Lower leg skin (tissue), 4 donors: ENCODE measurements at regions not wholly inside any gene's neighbourhood (a gene's known extent, or its start where the extent isn't known, plus 50 kb on each side); places are given as distances from the start of the nearest gene placed in this dataset.
A peak's percentile ranks its signal among the peaks of the same experiment; 100 is the strongest.

Source experiments
- DNase-seq, 2 donors: peaks; one replicate each; pipeline ENCODE4 v3.0.0-alpha.2; 2019; ENCODE audit warnings: low spot score in 2 of 2
- H3K4me3 ChIP-seq: fragments of 200-600 bp; sonication (generic); 2 replicates; pipeline ENCODE4 v1.5.1; 2017; ENCODE audit warnings: mild to moderate bottlenecking, low read depth; ENCODE audit not compliant: poor library complexity, severe bottlenecking
- POLR2A ChIP-seq, 2 donors: fragments of 450-650 bp; IDR thresholded peaks; one replicate each; pipeline ENCODE4 v1.6.1; 2016 to 2017; ENCODE audit warnings: antibody characterized with exemption in 2 of 2, mild to moderate bottlenecking in 1 of 2, moderate library complexity in 1 of 2
- WGBS, 2 donors: methylation state at CpG; one replicate each; pipeline ENCODE4 v1.1.5; 2018; 5-methylcytosine and 5-hydroxymethylcytosine counted together
- intact Hi-C: fragments of 100-400 bp; cut with DNase I; formaldehyde crosslinking; loops from one replicate; pipeline ENCODE4 v1.15.0; 2023; ENCODE audit warnings: low total_unique reads
- TF ChIP-seq, protein P1 (sequence below), 3 donors: fragments of 450-650 bp; IDR thresholded peaks; one replicate each; pipeline ENCODE4 v1.5.1; 2016; ENCODE audit warnings: antibody characterized with exemption in 3 of 3, mild to moderate bottlenecking in 3 of 3, moderate library complexity in 2 of 3

DNA sequence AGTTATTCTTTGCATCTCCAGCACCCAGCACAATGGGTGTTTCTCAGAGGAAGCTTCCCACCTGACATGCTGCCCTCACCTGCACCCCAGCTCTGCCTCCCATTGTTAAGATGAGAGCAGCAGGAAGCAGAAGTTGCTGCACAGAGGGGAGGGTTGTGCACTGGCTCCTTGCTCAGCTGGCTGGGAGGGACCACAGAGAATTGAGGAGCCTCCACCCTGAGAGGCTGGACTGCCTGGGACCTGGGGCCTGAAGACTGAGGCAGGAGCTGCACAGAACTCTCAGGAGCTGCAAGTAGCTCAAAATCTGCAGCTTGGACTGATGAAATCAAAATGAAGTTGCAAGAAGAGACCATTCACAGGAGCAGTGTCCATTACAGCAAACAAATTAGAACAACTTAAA lies 222.3 kb upstream of the LINGO1 start:
- no peak overlapping the region for H3K4me3 ChIP-seq
- no peak for TF ChIP-seq POLR2A (IDR thresholded peaks at IDR 0.05)
- TF ChIP-seq, protein P1, sequence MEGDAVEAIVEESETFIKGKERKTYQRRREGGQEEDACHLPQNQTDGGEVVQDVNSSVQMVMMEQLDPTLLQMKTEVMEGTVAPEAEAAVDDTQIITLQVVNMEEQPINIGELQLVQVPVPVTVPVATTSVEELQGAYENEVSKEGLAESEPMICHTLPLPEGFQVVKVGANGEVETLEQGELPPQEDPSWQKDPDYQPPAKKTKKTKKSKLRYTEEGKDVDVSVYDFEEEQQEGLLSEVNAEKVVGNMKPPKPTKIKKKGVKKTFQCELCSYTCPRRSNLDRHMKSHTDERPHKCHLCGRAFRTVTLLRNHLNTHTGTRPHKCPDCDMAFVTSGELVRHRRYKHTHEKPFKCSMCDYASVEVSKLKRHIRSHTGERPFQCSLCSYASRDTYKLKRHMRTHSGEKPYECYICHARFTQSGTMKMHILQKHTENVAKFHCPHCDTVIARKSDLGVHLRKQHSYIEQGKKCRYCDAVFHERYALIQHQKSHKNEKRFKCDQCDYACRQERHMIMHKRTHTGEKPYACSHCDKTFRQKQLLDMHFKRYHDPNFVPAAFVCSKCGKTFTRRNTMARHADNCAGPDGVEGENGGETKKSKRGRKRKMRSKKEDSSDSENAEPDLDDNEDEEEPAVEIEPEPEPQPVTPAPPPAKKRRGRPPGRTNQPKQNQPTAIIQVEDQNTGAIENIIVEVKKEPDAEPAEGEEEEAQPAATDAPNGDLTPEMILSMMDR (IDR thresholded peaks at IDR 0.05), result no peak
- intact Hi-C loops, result no loop called here
- peak in 1 of 2 donors; percentile 34 for DNase-seq

DNA sequence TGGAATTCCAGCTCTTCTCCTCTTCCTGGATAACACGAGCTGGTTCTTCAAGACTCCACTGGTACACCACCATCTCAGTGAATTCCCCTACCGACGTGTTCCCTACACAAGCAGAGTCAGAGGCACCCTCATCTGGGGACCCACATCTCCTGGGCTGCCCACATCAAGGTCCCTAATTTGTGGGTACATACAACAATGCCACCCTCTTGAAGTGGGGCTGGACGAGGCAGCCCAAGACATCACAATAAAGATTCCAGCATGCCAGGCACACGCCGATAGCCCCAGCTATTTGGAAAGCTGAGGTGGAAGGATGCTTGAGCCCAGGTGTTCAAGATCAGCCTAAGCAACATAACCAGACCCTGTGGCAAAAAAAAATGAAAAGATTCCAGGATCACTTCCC lies 221.2 kb upstream of the LINGO1 start:
- 91 to 94% methylated on average over 6 of the region's 6 CpGs for WGBS, 2 donors

DNA sequence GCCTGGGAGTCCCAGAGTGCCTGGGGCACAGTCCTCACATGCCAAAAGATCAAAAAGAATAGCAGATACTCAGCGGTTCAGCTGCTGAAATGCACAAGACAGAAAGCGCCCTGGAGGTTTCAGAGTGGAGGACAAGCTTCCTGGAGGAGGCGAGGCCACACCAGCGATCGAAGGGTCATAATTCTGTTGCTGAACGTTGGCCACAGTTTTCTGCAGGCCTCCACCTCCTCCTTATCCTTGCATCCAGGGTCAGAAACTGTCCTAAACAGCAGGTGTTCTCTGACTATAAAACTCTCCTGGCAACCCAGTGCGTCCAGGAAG lies 220.3 kb upstream of the LINGO1 start:
- 46 to 65% methylated on average over 7 of the region's 7 CpGs for WGBS, 2 donors
- H3K4me3 ChIP-seq, result no peak overlapping the region
- intact Hi-C loops, result no loop called here
- peak in 1 of 2 donors; percentile 37 for DNase-seq
- no peak for TF ChIP-seq POLR2A (IDR thresholded peaks at IDR 0.05)
- TF ChIP-seq, protein P1 (IDR thresholded peaks at IDR 0.05), result no peak

More for the DNA sequence above, 221.2 kb upstream of the LINGO1 start:
- TF ChIP-seq POLR2A (IDR thresholded peaks at IDR 0.05), result no peak
- TF ChIP-seq, protein P1 (IDR thresholded peaks at IDR 0.05), result no peak
- DNase-seq, result peak in 1 of 2 donors; percentile 54
- no peak overlapping the region for H3K4me3 ChIP-seq
- intact Hi-C loops, result no loop called here

DNA sequence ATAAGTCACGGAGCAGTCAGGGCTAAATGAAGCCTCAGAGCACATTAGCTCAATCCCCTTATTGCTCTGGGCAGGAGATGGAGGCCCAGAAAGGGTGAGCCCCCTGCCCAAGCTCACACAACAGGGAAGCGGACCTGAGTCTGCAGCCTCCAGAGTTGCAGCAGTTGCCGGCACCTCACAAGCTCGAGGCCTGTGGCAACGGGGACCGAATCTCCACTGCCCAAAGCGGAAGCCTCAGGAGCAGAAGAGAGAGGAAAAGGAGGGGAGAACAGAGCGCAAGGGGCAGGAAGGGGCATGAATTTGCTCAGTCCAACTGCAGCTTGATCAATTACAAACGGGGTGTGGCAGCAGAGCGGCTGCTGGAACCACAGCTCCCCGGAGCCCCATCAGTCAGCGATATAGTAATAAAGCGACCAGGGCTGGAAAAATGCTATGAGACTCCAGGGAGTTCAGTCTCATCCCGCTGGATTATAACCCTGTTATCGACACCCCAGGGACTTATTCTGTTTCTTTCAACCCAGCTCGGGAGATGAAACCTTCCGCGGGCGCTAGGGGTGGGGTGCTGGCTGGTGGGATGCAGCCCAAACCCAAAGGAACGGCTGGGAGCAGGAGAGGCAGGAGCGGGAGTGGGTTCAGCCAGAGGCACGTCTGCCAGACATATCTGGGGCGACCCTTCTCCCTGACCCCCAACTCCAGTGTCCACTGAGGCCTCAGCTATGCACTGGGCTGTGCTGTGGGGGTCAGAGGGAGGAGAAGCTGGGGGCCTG lies 219.7 kb upstream of the LINGO1 start:
- WGBS, 2 donors, result 25 to 36% methylated on average over 23 of the region's 23 CpGs
- TF ChIP-seq, protein P1 (IDR thresholded peaks at IDR 0.05), result no peak
- no peak for TF ChIP-seq POLR2A (IDR thresholded peaks at IDR 0.05)
- intact Hi-C loops, result no loop called here
- H3K4me3 ChIP-seq, result no peak overlapping the region
- DNase-seq, result no peak

DNA sequence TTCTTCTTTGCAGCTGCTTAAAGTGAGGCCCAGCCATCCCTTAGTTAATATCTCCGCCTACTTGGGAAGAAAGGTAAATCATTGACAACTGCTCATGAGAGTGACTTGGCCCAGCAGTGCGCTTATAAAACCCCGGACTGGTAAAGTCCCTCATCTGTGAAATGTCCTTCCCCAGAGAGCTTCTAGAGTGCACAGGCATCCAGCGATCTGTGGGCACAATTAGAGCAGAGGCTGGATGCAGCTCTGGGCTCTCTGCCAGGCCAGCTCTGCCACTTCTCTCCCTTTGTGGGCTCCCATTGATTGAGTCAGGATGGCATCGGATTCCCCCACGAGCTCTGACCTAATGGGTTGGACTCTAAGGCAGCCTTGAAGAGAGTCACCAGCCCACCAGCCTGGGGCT lies 219.0 kb upstream of the LINGO1 start:
- no peak overlapping the region for H3K4me3 ChIP-seq
- DNase-seq, result no peak
- TF ChIP-seq, protein P1 (IDR thresholded peaks at IDR 0.05), result no peak
- no peak for TF ChIP-seq POLR2A (IDR thresholded peaks at IDR 0.05)
- 68 to 70% methylated on average over 6 of the region's 6 CpGs for whole genome bisulfite sequencing, 2 donors
- intact Hi-C loops, result no loop called here

DNA sequence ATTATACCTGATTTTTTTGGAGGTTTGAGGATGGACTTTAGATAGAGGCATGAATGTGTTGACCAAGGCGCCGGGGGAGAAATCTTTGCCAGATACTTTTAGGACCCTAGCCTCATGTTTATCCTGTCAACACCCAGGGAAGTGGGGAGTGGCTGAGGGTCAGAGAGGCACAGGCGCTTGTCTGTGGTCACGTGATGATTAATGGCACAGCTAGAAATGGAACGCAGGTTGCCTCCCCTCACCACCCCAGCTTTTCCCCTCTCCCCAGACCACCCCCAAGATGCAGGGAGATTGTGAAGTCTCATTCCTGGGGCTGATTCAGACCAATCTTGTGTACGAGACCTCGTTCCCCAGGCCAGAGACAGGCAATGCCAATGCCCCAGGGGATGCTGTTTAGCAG lies 218.4 kb upstream of the LINGO1 start:
- 69 to 73% methylated on average over 7 of the region's 7 CpGs for WGBS, 2 donors
- TF ChIP-seq POLR2A (IDR thresholded peaks at IDR 0.05), result no peak
- TF ChIP-seq, protein P1 (IDR thresholded peaks at IDR 0.05), result no peak

More for the DNA sequence above, 218.4 kb upstream of the LINGO1 start:
- no peak overlapping the region for H3K4me3 ChIP-seq
- intact Hi-C loops, result no loop called here
- DNase-seq, result no peak
